ENCODE measurements at regions not wholly inside any gene's neighbourhood (a gene's known extent, or its start where the extent isn't known, plus 50 kb on each side); places are given as distances from the start of the nearest gene placed in this dataset.

GRCh38 chr2:123913143-123913735 is 111.8 kb upstream of the CNTNAP5 start:
- TF ChIP-seq CTCF (IDR thresholded peaks at IDR 0.05; ENCODE audit: borderline replicate concordance, extremely low read depth, low read length, poor library complexity, severe bottlenecking) (no peak), EZH2 (IDR thresholded peaks at IDR 0.05; ENCODE audit: borderline replicate concordance, low read depth, low read length, severe bottlenecking) (no peak)

All from DND-41 (cell line).